Neuronal stem cell (in vitro differentiated cells): ENCODE measurements at regions not wholly inside any gene's neighbourhood (a gene's known extent, or its start where the extent isn't known, plus 50 kb on each side); places are given as distances from the start of the nearest gene placed in this dataset.

ENCODE experiments used
- DNase-seq: peaks from one replicate; pipeline ENCODE4 v3.0.0-alpha.2; 2013; ENCODE audit warnings: low spot score
- H2AFZ ChIP-seq: one replicate; pipeline ENCODE4 v1.6.1; 2013; ENCODE audit warnings: mild to moderate bottlenecking, low read length, inconsistent platforms
- H2AK5ac ChIP-seq: 2 replicates; pipeline ENCODE4 v1.6.1; 2013; ENCODE audit warnings: low read depth, mild to moderate bottlenecking, inconsistent platforms, low read length, moderate library complexity, mixed read lengths
- H2BK120ac ChIP-seq: 2 replicates; pipeline ENCODE4 v1.6.1; 2013; ENCODE audit warnings: low read depth, mild to moderate bottlenecking, inconsistent platforms, low read length, moderate library complexity, mixed read lengths
- H2BK12ac ChIP-seq: one replicate; pipeline ENCODE4 v1.6.1; 2013; ENCODE audit warnings: low read length, inconsistent platforms
- H2BK15ac ChIP-seq: 2 replicates; pipeline ENCODE4 v1.6.1; 2013; ENCODE audit warnings: mild to moderate bottlenecking, low read length, inconsistent platforms, mixed read lengths
- H2BK5ac ChIP-seq: one replicate; pipeline ENCODE4 v1.6.1; 2013; ENCODE audit warnings: inconsistent platforms, mild to moderate bottlenecking, low read length, moderate library complexity
- H3K14ac ChIP-seq: one replicate; pipeline ENCODE4 v1.6.1; 2013; ENCODE audit warnings: low read length, inconsistent platforms
- H3K18ac ChIP-seq: 2 replicates; pipeline ENCODE4 v1.6.1; 2013; ENCODE audit warnings: low read length, inconsistent platforms
- H3K23ac ChIP-seq: 2 replicates; pipeline ENCODE4 v1.6.1; 2013; ENCODE audit warnings: low read depth, mild to moderate bottlenecking, mixed read lengths, low read length, inconsistent platforms; ENCODE audit not compliant: poor library complexity
- H3K27ac ChIP-seq: replicated peaks from 3 replicates; pipeline ENCODE4 v1.5.1; 2013; ENCODE audit warnings: low read length, inconsistent platforms
- H3K27me3 ChIP-seq, 3 experiments: 2 replicates each; pipeline ENCODE4 v1.6.1; 2013; ENCODE audit warnings: low read length in 3 of 3, mild to moderate bottlenecking in 2 of 3, inconsistent platforms in 1 of 3, low read depth in 1 of 3, mixed read lengths in 1 of 3, moderate library complexity in 1 of 3; ENCODE audit not compliant: control insufficient read depth in 3 of 3, insufficient read depth in 3 of 3
- H3K36me3 ChIP-seq, 2 donors: replicated peaks in 1 of 2; 2 replicates each; pipeline ENCODE4 v1.6.1; 2013; ENCODE audit warnings: low read length in 2 of 2; ENCODE audit not compliant: control insufficient read depth in 2 of 2, insufficient read depth in 2 of 2
- H3K4ac ChIP-seq: 2 replicates; pipeline ENCODE4 v1.6.1; 2013; ENCODE audit warnings: inconsistent platforms, mild to moderate bottlenecking, low read length, moderate library complexity
- H3K4me1 ChIP-seq, 2 donors: 1 replicate in 1 of 2; 2 replicates in 1 of 2; pipeline ENCODE4 v1.6.1; 2013; ENCODE audit warnings: low read length in 2 of 2, low read depth in 1 of 2; ENCODE audit not compliant: control insufficient read depth in 2 of 2, insufficient read depth in 1 of 2
- H3K4me2 ChIP-seq: one replicate; pipeline ENCODE4 v1.6.1; 2013; ENCODE audit warnings: mild to moderate bottlenecking, low read length, inconsistent platforms; ENCODE audit not compliant: insufficient read depth, poor library complexity, severe bottlenecking
- H3K4me3 ChIP-seq, 2 donors: 2 replicates each; pipeline ENCODE4 v1.5.1; 2013; ENCODE audit warnings: low read length in 2 of 2, mild to moderate bottlenecking in 2 of 2, inconsistent platforms in 1 of 2, moderate library complexity in 1 of 2
- H3K79me1 ChIP-seq: one replicate; pipeline ENCODE4 v1.6.1; 2013; ENCODE audit warnings: low read depth, mild to moderate bottlenecking, inconsistent platforms, low read length, moderate library complexity
- H3K9ac ChIP-seq: one replicate; pipeline ENCODE4 v1.6.1; 2013; ENCODE audit warnings: mild to moderate bottlenecking, low read depth, low read length, inconsistent platforms; ENCODE audit not compliant: poor library complexity
- H3K9me3 ChIP-seq, 2 donors: replicated peaks in 1 of 2; 2 replicates each; pipeline versions ENCODE3 to v1.6.1; 2013; ENCODE audit warnings: low read length in 2 of 2, mild to moderate bottlenecking in 2 of 2, inconsistent platforms in 1 of 2, low read depth in 1 of 2, mixed read lengths in 1 of 2, moderate library complexity in 1 of 2; ENCODE audit not compliant: control insufficient read depth in 2 of 2, insufficient read depth in 1 of 2
- H4K8ac ChIP-seq: one replicate; pipeline ENCODE4 v1.6.1; 2013; ENCODE audit warnings: low read depth, mild to moderate bottlenecking, inconsistent platforms, low read length, moderate library complexity
- H4K91ac ChIP-seq: one replicate; pipeline ENCODE4 v1.6.1; 2013; ENCODE audit warnings: low read length, low read depth, mild to moderate bottlenecking, inconsistent platforms; ENCODE audit not compliant: poor library complexity
- WGBS, 2 donors: extraction: QIAGEN DNeasy Blood & Tissue Kit; methylation state at CpG; one replicate each; pipeline ENCODE4 v1.1.7; 2013; ENCODE audit warnings: missing lambda C conversion rate in 2 of 2, mixed read lengths in 1 of 2; ENCODE audit not compliant: insufficient read length in 2 of 2, insufficient replicate concordance in 1 of 2; ENCODE audit errors: extremely low coverage in 2 of 2; 5-methylcytosine and 5-hydroxymethylcytosine counted together

- H3K27me3 ChIP-seq: peaks cover 0 to 38% (median 0%) of the 10 kb centered on the region in 3 experiments
- H3K79me1 ChIP-seq: no peaks in the 10 kb centered on the region
- H3K9me3 ChIP-seq: peaks cover 0 to 6% of the 10 kb centered on the region in 2 donors
- H2AFZ ChIP-seq: no peak overlapping the region
- H2BK12ac ChIP-seq: no peak overlapping the region
- H3K4me1 ChIP-seq: peaks cover 0 to 2% of the 10 kb centered on the region in 2 donors
- no peak overlapping the region for H2BK5ac ChIP-seq
- no peak overlapping the region for H3K4me3 ChIP-seq
- H2AK5ac ChIP-seq: no peak overlapping the region
- H3K9ac ChIP-seq: no peak overlapping the region
- no CpG with 5 or more reads among the region's 2 CpGs for WGBS, 2 donors
- no peak overlapping the region for H2BK120ac ChIP-seq
- no peak overlapping the region for H3K4ac ChIP-seq
- H4K91ac ChIP-seq: no peak overlapping the region
- no peak overlapping the region for H3K23ac ChIP-seq
- no peak overlapping the region for H2BK15ac ChIP-seq
- H4K8ac ChIP-seq: no peak overlapping the region
- no peak overlapping the region for H3K18ac ChIP-seq
- no peak overlapping the region for H3K27ac ChIP-seq
- no peak overlapping the region for H3K4me2 ChIP-seq
- no peak overlapping the region for H3K14ac ChIP-seq
- no peaks in the 10 kb centered on the region for H3K36me3 ChIP-seq
- no peak for DNase-seq
These were observed 164.8 kb downstream of the FAXC start for GRCh38 chr6:99184696-99185095.

- Histone ChIP-seq H3K27me3 (peaks cover 0 to 24% (median 0%) of the 10 kb centered on the region in 3 experiments), H2BK120ac (no peak overlapping the region), H3K18ac (no peak overlapping the region), H3K4me3 (no peak overlapping the region), H3K27ac (no peak overlapping the region), H3K9ac (no peak overlapping the region), H4K8ac (no peak overlapping the region), H3K4me2 (no peak overlapping the region), H2BK12ac (no peak overlapping the region), H2BK15ac (no peak overlapping the region), H3K4me1 (peaks cover 0 to 2% of the 10 kb centered on the region in 2 donors), H2BK5ac (no peak overlapping the region), H3K4ac (no peak overlapping the region), H3K14ac (no peak overlapping the region), H3K23ac (no peak overlapping the region), H4K91ac (no peak overlapping the region), H3K36me3 (no peaks in the 10 kb centered on the region), H2AFZ (no peak overlapping the region), H2AK5ac (no peak overlapping the region), H3K79me1 (no peaks in the 10 kb centered on the region), H3K9me3 (peaks cover 0 to 6% of the 10 kb centered on the region in 2 donors)
- no peak for DNase-seq
- WGBS, 2 donors: no CpG with 5 or more reads among the region's 1 CpG
These were observed 166.4 kb downstream of the FAXC start for GRCh38 chr6:99183066-99183465.

GRCh38 chr6:99181174-99181573, 168.3 kb downstream of the FAXC start:
- Histone ChIP-seq H3K4me1 (peaks cover 0 to 2% of the 10 kb centered on the region in 2 donors), H2BK12ac (no peak overlapping the region), H2BK120ac (no peak overlapping the region), H4K91ac (no peak overlapping the region), H2BK5ac (no peak overlapping the region), H2AK5ac (no peak overlapping the region), H3K4ac (no peak overlapping the region), H3K23ac (no peak overlapping the region), H3K18ac (no peak overlapping the region), H2BK15ac (no peak overlapping the region), H3K4me2 (no peak overlapping the region), H4K8ac (no peak overlapping the region), H2AFZ (no peak overlapping the region), H3K9ac (no peak overlapping the region), H3K9me3 (peaks cover 0 to 6% of the 10 kb centered on the region in 2 donors), H3K79me1 (no peaks in the 10 kb centered on the region), H3K36me3 (no peaks in the 10 kb centered on the region), H3K27me3 (peaks cover 0 to 17% (median 0%) of the 10 kb centered on the region in 3 experiments), H3K14ac (no peak overlapping the region), H3K4me3 (no peak overlapping the region), H3K27ac (no peak overlapping the region)
- no CpG with 5 or more reads among the region's 1 CpG for WGBS, 2 donors
- no peak for DNase-seq

GRCh38 chr6:99178168-99178567, 171.3 kb downstream of the FAXC start:
- H2BK15ac ChIP-seq: no peak overlapping the region
- no peak overlapping the region for H3K4me2 ChIP-seq
- H3K27me3 ChIP-seq: peaks cover 0 to 3% (median 0%) of the 10 kb centered on the region in 3 experiments
- H3K36me3 ChIP-seq: no peaks in the 10 kb centered on the region
- WGBS, 2 donors: no CpG with 5 or more reads among the region's 2 CpGs
- no peak overlapping the region for H2AFZ ChIP-seq
- no peak overlapping the region for H2AK5ac ChIP-seq
- no peaks in the 10 kb centered on the region for H3K4me1 ChIP-seq
- no peaks in the 10 kb centered on the region for H3K79me1 ChIP-seq
- no peak overlapping the region for H2BK120ac ChIP-seq
- no peak overlapping the region for H3K14ac ChIP-seq
- DNase-seq: no peak
- H2BK5ac ChIP-seq: no peak overlapping the region
- H3K4ac ChIP-seq: no peak overlapping the region
- no peak overlapping the region for H3K4me3 ChIP-seq
- H3K23ac ChIP-seq: no peak overlapping the region
- H3K9me3 ChIP-seq: peaks cover 0 to 6% of the 10 kb centered on the region in 2 donors
- no peak overlapping the region for H3K18ac ChIP-seq
- no peak overlapping the region for H3K9ac ChIP-seq
- no peak overlapping the region for H3K27ac ChIP-seq
- no peak overlapping the region for H2BK12ac ChIP-seq
- no peak overlapping the region for H4K91ac ChIP-seq
- H4K8ac ChIP-seq: no peak overlapping the region
